MCF 10A (cell line): ENCODE measurements at regions not wholly inside any gene's neighbourhood (a gene's known extent, or its start where the extent isn't known, plus 50 kb on each side); places are given as distances from the start of the nearest gene placed in this dataset.

ENCODE experiments used
- BruUV-seq: library from RNA; stranded (reverse); fragments of 400-500 nt; replicated peaks from 2 replicates; lab custom pipeline; 2021; lab: Mats Ljungman, UMichigan
- CTCF ChIA-PET: fragments of 300-600 bp; sonication (Branson Sonifier 250); formaldehyde crosslinking; extraction: SDS; loops from one replicate; lab custom pipeline; 2021; ENCODE audit warnings: antibody characterized with exemption, inconsistent platforms; lab: Yijun Ruan, JAX
- POLR2A ChIA-PET: fragments of 300-600, 350-650 bp; sonication (Branson Sonifier 250); formaldehyde crosslinking; extraction: SDS; loops from one replicate; lab custom pipeline; 2020; ENCODE audit warnings: antibody characterized with exemption, inconsistent platforms; lab: Yijun Ruan, JAX
- DNase-seq: peaks from one replicate; pipeline ENCODE4 v3.0.0-alpha.2; 2018; ENCODE audit not compliant: unreplicated experiment
- H3K27ac Mint-ChIP-seq: one replicate; pipeline ENCODE4 v1.8.0; 2022; ENCODE audit warnings: mild to moderate bottlenecking, low read depth, mixed read lengths; ENCODE audit not compliant: unreplicated experiment
- H3K27me3 Mint-ChIP-seq: one replicate; pipeline ENCODE4 v1.8.0; 2022; ENCODE audit warnings: mixed read lengths; ENCODE audit not compliant: insufficient read depth, unreplicated experiment
- H3K36me3 Mint-ChIP-seq: one replicate; pipeline ENCODE4 v1.8.0; 2022; ENCODE audit warnings: mild to moderate bottlenecking, moderate library complexity, mixed read lengths; ENCODE audit not compliant: insufficient read depth, unreplicated experiment
- H3K4me1 Mint-ChIP-seq: one replicate; pipeline ENCODE4 v1.8.0; 2022; ENCODE audit warnings: mixed read lengths; ENCODE audit not compliant: insufficient read depth, unreplicated experiment
- H3K4me3 Mint-ChIP-seq: one replicate; pipeline ENCODE4 v1.8.0; 2022; ENCODE audit warnings: mild to moderate bottlenecking, moderate library complexity, mixed read lengths; ENCODE audit not compliant: unreplicated experiment
- H3K9me3 Mint-ChIP-seq: one replicate; pipeline ENCODE4 v1.8.0; 2022; ENCODE audit warnings: mixed read lengths; ENCODE audit not compliant: unreplicated experiment
- CTCF ChIP-seq: fragments of 200-600 bp; IDR thresholded peaks from one replicate; pipeline ENCODE4 v1.8.0; 2022; ENCODE audit warnings: antibody characterized with exemption, mild to moderate bottlenecking; ENCODE audit not compliant: unreplicated experiment
- intact Hi-C: fragments of 100-400 bp; cut with micrococcal nuclease; formaldehyde crosslinking; loops from 2 replicates; pipeline ENCODE4 v1.14.1; 2022

GRCh38 chr5:174195517-174195916 is 150.0 kb downstream of the NSG2 start:
- peaks cover 13% of the 10 kb centered on the region for H3K27me3 Mint-ChIP-seq
- BruUV-seq: no TSS peak
- DNase-seq: no peak
- CTCF ChIA-PET: no interaction called here
- POLR2A ChIA-PET: no interaction called here
- H3K9me3 Mint-ChIP-seq: no peaks in the 10 kb centered on the region
- TF ChIP-seq CTCF: no peak
- no peaks in the 10 kb centered on the region for H3K36me3 Mint-ChIP-seq
- intact Hi-C loops: no loop called here
- no peak overlapping the region for H3K4me3 Mint-ChIP-seq
- no peaks in the 10 kb centered on the region for H3K4me1 Mint-ChIP-seq
- no peak overlapping the region for H3K27ac Mint-ChIP-seq

GRCh38 chr5:174197929-174198328 is 152.4 kb downstream of the NSG2 start:
- ChIA-PET CTCF (no interaction called here), POLR2A (no interaction called here)
- Mint-ChIP-seq H3K27ac (no peak overlapping the region), H3K4me1 (no peaks in the 10 kb centered on the region), H3K9me3 (peaks cover 14% of the 10 kb centered on the region), H3K4me3 (no peak overlapping the region), H3K36me3 (no peaks in the 10 kb centered on the region), H3K27me3 (peaks cover 17% of the 10 kb centered on the region)
- intact Hi-C loops: no loop called here
- BruUV-seq: no TSS peak
- no peak for DNase-seq
- TF ChIP-seq CTCF: no peak

GRCh38 chr5:174198541-174198940 is 153.0 kb downstream of the NSG2 start:
- Mint-ChIP-seq H3K9me3 (peaks cover 14% of the 10 kb centered on the region), H3K4me3 (no peak overlapping the region), H3K4me1 (no peaks in the 10 kb centered on the region), H3K36me3 (no peaks in the 10 kb centered on the region), H3K27me3 (peaks cover 17% of the 10 kb centered on the region), H3K27ac (no peak overlapping the region)
- intact Hi-C loops: no loop called here
- no peak for TF ChIP-seq CTCF
- DNase-seq: no peak
- ChIA-PET CTCF (interaction anchor here (0.7 kb wide), 1 partner anchor 102 kb away, joined by 3 read pairs; no protein-coding TSS in a partner anchor), POLR2A (no interaction called here)
- no TSS peak for BruUV-seq

GRCh38 chr5:174202996-174203395 is 157.5 kb downstream of the NSG2 start:
- Mint-ChIP-seq H3K4me3 (no peak overlapping the region), H3K27ac (no peak overlapping the region), H3K27me3 (peaks cover 30% of the 10 kb centered on the region), H3K4me1 (no peaks in the 10 kb centered on the region), H3K9me3 (peaks cover 14% of the 10 kb centered on the region), H3K36me3 (no peaks in the 10 kb centered on the region)
- ChIA-PET CTCF (no interaction called here), POLR2A (no interaction called here)
- TF ChIP-seq CTCF: no peak
- intact Hi-C loops: no loop called here
- DNase-seq: no peak
- BruUV-seq: no TSS peak
